HG03139 (cell line): ENCODE measurements at regions not wholly inside any gene's neighbourhood (a gene's known extent, or its start where the extent isn't known, plus 50 kb on each side); places are given as distances from the start of the nearest gene placed in this dataset.
"Not testable (repeated sequence)": the region's sequence is repeated elsewhere in the genome, so short reads cannot be mapped to it uniquely, and the experiment has no call there.

Source experiments
- ATAC-seq: cut with Tn5 transposase; IDR thresholded peaks from one replicate; pipeline ENCODE4 v1.9.1; 2021; ENCODE audit not compliant: unreplicated experiment

- ATAC-seq: no peak
Observed at GRCh38 chr3:102682741-102683140, 247.9 kb downstream of the ZPLD1 start.

GRCh38 chr3:102686792-102687191 is 252.0 kb downstream of the ZPLD1 start:
- no peak for ATAC-seq

- no peak for ATAC-seq
Observed at GRCh38 chr3:102687851-102688555, 253.2 kb downstream of the ZPLD1 start.

- ATAC-seq: no peak
Observed at GRCh38 chr3:102688556-102688930, 253.7 kb downstream of the ZPLD1 start.

- no peak for ATAC-seq
Observed at GRCh38 chr3:102691507-102691906, 256.7 kb downstream of the ZPLD1 start.

GRCh38 chr3:102699104-102699818 is 264.4 kb downstream of the ZPLD1 start:
- ATAC-seq: no peak

- no peak for ATAC-seq
Observed at GRCh38 chr3:102699819-102700140, 265.0 kb downstream of the ZPLD1 start.

GRCh38 chr3:102712896-102713295 is 278.1 kb downstream of the ZPLD1 start:
- no peak for ATAC-seq

- ATAC-seq: peak; percentile 16
Observed at GRCh38 chr3:102714567-102714966, 279.8 kb downstream of the ZPLD1 start.

- ATAC-seq: peak; percentile 87
Observed at GRCh38 chr3:102715030-102715697, 280.3 kb downstream of the ZPLD1 start.

GRCh38 chr3:102718651-102719050 is 283.8 kb downstream of the ZPLD1 start:
- no peak for ATAC-seq

- ATAC-seq: no peak
Observed at GRCh38 chr3:102722317-102722716, 287.5 kb downstream of the ZPLD1 start.

- no peak for ATAC-seq
Observed at GRCh38 chr3:102727340-102727739, 292.5 kb downstream of the ZPLD1 start.

GRCh38 chr3:102732581-102732980 is 297.8 kb downstream of the ZPLD1 start:
- ATAC-seq: not testable (repeated sequence)

- ATAC-seq: no peak
Observed at GRCh38 chr3:102733791-102734563, 299.2 kb downstream of the ZPLD1 start.

GRCh38 chr3:102735311-102735710 is 300.5 kb downstream of the ZPLD1 start:
- ATAC-seq: no peak

GRCh38 chr3:102736288-102736974 is 301.6 kb downstream of the ZPLD1 start:
- no peak for ATAC-seq

GRCh38 chr3:102736975-102737304 is 302.1 kb downstream of the ZPLD1 start:
- ATAC-seq: no peak

GRCh38 chr3:102737353-102737752 is 302.5 kb downstream of the ZPLD1 start:
- ATAC-seq: no peak

- no peak for ATAC-seq
Observed at GRCh38 chr3:102741105-102741504, 306.3 kb downstream of the ZPLD1 start.

- no peak for ATAC-seq
Observed at GRCh38 chr3:102741694-102742093, 306.9 kb downstream of the ZPLD1 start.
